HG02763 (cell line): ENCODE measurements at regions not wholly inside any gene's neighbourhood (a gene's known extent, or its start where the extent isn't known, plus 50 kb on each side); places are given as distances from the start of the nearest gene placed in this dataset.
"Not testable (repeated sequence)": the region's sequence is repeated elsewhere in the genome, so short reads cannot be mapped to it uniquely, and the experiment has no call there.

Experiments
- ATAC-seq: cut with Tn5 transposase; IDR thresholded peaks from one replicate; pipeline ENCODE4 v1.9.1; 2021; ENCODE audit warnings: mild to moderate bottlenecking, moderate library complexity; ENCODE audit not compliant: unreplicated experiment

GRCh38 chr14:106691601-106692291, 1165.4 kb downstream of the TMEM121 start:
- ATAC-seq: peak; percentile 63

GRCh38 chr14:106694638-106695393, 1168.4 kb downstream of the TMEM121 start:
- ATAC-seq: no peak

GRCh38 chr14:106698620-106699267, 1172.4 kb downstream of the TMEM121 start:
- ATAC-seq: not testable (repeated sequence)

GRCh38 chr14:106703651-106704050, 1177.3 kb downstream of the TMEM121 start:
- ATAC-seq: not testable (repeated sequence)

GRCh38 chr14:106706488-106706887, 1180.1 kb downstream of the TMEM121 start:
- ATAC-seq: not testable (repeated sequence)

- ATAC-seq: not testable (repeated sequence)
These were observed 1183.8 kb downstream of the TMEM121 start for GRCh38 chr14:106710187-106710586.

GRCh38 chr14:106712513-106712912, 1186.1 kb downstream of the TMEM121 start:
- not testable (repeated sequence) for ATAC-seq

GRCh38 chr14:106714446-106715428, 1188.4 kb downstream of the TMEM121 start:
- ATAC-seq: not testable (repeated sequence)

GRCh38 chr14:106717544-106717943, 1191.2 kb downstream of the TMEM121 start:
- ATAC-seq: not testable (repeated sequence)

GRCh38 chr14:106719880-106720279, 1193.5 kb downstream of the TMEM121 start:
- not testable (repeated sequence) for ATAC-seq

GRCh38 chr14:106721926-106722325, 1195.5 kb downstream of the TMEM121 start:
- ATAC-seq: not testable (repeated sequence)

- not testable (repeated sequence) for ATAC-seq
These were observed 1196.7 kb downstream of the TMEM121 start for GRCh38 chr14:106722813-106723687.

GRCh38 chr14:106727962-106728361, 1201.6 kb downstream of the TMEM121 start:
- not testable (repeated sequence) for ATAC-seq

- ATAC-seq: no peak
These were observed 1202.2 kb downstream of the TMEM121 start for GRCh38 chr14:106728611-106729010.

- no peak for ATAC-seq
These were observed 1203.2 kb downstream of the TMEM121 start for GRCh38 chr14:106729551-106729950.

- ATAC-seq: no peak
These were observed 1207.4 kb downstream of the TMEM121 start for GRCh38 chr14:106733771-106734170.

GRCh38 chr14:106737021-106737420, 1210.6 kb downstream of the TMEM121 start:
- ATAC-seq: no peak

GRCh38 chr14:106738075-106738474, 1211.7 kb downstream of the TMEM121 start:
- no peak for ATAC-seq

GRCh38 chr14:106738598-106739258, 1212.3 kb downstream of the TMEM121 start:
- ATAC-seq: not testable (repeated sequence)
